WERI-Rb-1 (cell line): ENCODE measurements at regions not wholly inside any gene's neighbourhood (a gene's known extent, or its start where the extent isn't known, plus 50 kb on each side); places are given as distances from the start of the nearest gene placed in this dataset.

Source experiments
- DNase-seq: peaks from one replicate; pipeline ENCODE4 v3.0.0-alpha.2; 2020
- H3K27ac ChIP-seq: fragments of 250-450 bp; sonication (Bioruptor Pico); 2 replicates; pipeline ENCODE4 v1.5.1; 2020; ENCODE audit warnings: mild to moderate bottlenecking, moderate library complexity
- H3K27me3 ChIP-seq: fragments of 250-450 bp; sonication (Bioruptor Pico); 2 replicates; pipeline ENCODE4 v1.5.1; 2021; ENCODE audit warnings: mild to moderate bottlenecking, low read depth, moderate library complexity; ENCODE audit not compliant: insufficient read depth, severe bottlenecking
- H3K36me3 ChIP-seq: fragments of 250-450 bp; sonication (Bioruptor Pico); 2 replicates; pipeline ENCODE4 v1.5.1; 2020; ENCODE audit warnings: mild to moderate bottlenecking, moderate library complexity
- H3K4me3 ChIP-seq: 2 replicates; pipeline ENCODE4 v1.5.1; 2011; ENCODE audit warnings: low read depth, mild to moderate bottlenecking, control low read depth, low read length
- H3K9me3 ChIP-seq: fragments of 250-450 bp; sonication (Bioruptor Pico); 2 replicates; pipeline ENCODE4 v1.5.1; 2021; ENCODE audit warnings: mild to moderate bottlenecking, moderate library complexity; ENCODE audit not compliant: severe bottlenecking
- TF ChIP-seq, protein P1 (sequence below): IDR thresholded peaks from 2 replicates; pipeline ENCODE4 v1.5.1; 2011; ENCODE audit warnings: low read depth, mild to moderate bottlenecking, control low read depth, inconsistent platforms, low read length

DNA sequence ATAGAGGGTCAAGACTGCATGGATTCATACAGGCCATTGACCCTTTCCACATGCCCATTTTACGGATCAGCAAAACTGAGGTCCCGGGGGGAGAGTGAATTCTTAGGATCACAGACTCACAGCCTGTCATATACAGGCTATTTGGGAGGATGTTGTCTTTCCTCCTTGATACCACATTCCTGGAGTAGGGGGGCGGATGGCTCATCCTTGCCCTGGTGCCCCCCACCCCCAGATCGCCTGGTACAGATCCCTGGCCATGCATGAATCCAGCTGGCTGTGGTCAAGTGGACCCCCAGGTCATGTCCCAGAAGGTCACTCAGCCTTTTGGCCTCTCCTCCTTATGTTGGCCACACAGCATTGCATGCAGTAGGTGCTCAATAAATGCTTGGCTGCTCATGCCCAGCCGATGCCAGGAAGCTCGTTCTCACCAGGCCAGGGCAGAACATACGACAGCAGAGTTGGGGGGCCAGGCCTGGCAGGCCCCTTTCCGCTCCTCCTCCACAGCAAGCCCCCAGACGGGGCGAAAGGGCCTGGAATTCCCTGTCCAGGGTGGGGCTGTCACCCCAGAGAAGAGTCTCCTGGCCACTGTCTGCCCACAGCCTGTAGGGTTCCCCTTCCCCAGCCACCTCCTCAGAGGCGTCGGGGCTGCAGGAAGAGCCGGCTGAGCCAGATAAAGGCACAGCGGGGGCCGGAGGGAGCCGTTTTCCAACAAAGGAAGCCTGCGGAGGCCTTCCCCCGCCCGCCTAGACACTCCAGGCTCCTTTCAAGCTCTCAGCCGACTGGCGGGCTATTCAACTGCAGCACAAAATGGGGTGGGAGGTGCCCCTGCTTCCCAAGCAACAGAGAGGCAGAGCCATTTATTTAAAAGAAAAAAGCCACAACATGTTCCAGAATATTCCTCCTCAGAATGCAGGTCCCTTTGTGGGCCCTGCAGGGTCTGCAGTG, 215.7 kb upstream of the CIBAR2 start:
- Histone ChIP-seq H3K27ac (peak overlapping the region; percentile 75), H3K36me3 (no peaks in the 10 kb centered on the region), H3K4me3 (no peak overlapping the region), H3K27me3 (no peaks in the 10 kb centered on the region), H3K9me3 (no peaks in the 10 kb centered on the region)
- TF ChIP-seq, protein P1, sequence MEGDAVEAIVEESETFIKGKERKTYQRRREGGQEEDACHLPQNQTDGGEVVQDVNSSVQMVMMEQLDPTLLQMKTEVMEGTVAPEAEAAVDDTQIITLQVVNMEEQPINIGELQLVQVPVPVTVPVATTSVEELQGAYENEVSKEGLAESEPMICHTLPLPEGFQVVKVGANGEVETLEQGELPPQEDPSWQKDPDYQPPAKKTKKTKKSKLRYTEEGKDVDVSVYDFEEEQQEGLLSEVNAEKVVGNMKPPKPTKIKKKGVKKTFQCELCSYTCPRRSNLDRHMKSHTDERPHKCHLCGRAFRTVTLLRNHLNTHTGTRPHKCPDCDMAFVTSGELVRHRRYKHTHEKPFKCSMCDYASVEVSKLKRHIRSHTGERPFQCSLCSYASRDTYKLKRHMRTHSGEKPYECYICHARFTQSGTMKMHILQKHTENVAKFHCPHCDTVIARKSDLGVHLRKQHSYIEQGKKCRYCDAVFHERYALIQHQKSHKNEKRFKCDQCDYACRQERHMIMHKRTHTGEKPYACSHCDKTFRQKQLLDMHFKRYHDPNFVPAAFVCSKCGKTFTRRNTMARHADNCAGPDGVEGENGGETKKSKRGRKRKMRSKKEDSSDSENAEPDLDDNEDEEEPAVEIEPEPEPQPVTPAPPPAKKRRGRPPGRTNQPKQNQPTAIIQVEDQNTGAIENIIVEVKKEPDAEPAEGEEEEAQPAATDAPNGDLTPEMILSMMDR: no peak
- peak; percentile 61 for DNase-seq

- TF ChIP-seq, protein P1: no peak
- no peaks in the 10 kb centered on the region for H3K9me3 ChIP-seq
- no peaks in the 10 kb centered on the region for H3K27me3 ChIP-seq
- H3K27ac ChIP-seq: peak overlapping the region; percentile 75
- H3K4me3 ChIP-seq: no peak overlapping the region
- peak; percentile 33 for DNase-seq
- no peaks in the 10 kb centered on the region for H3K36me3 ChIP-seq
These were observed 216.4 kb upstream of the CIBAR2 start for GRCh38 chr16:85328676-85329058.

- H3K9me3 ChIP-seq: no peaks in the 10 kb centered on the region
- peak overlapping the region; percentile 14; the same call in 1 of the 2 replicates for H3K4me3 ChIP-seq
- TF ChIP-seq, protein P1: 0 out of 2 replicates have a peak, but pooled peaks have one; percentile 11
- H3K36me3 ChIP-seq: no peaks in the 10 kb centered on the region
- DNase-seq: peak; percentile 67
- H3K27me3 ChIP-seq: no peaks in the 10 kb centered on the region
- peak overlapping the region; percentile 75 for H3K27ac ChIP-seq
These were observed 217.0 kb upstream of the CIBAR2 start for GRCh38 chr16:85329059-85329812.

DNA sequence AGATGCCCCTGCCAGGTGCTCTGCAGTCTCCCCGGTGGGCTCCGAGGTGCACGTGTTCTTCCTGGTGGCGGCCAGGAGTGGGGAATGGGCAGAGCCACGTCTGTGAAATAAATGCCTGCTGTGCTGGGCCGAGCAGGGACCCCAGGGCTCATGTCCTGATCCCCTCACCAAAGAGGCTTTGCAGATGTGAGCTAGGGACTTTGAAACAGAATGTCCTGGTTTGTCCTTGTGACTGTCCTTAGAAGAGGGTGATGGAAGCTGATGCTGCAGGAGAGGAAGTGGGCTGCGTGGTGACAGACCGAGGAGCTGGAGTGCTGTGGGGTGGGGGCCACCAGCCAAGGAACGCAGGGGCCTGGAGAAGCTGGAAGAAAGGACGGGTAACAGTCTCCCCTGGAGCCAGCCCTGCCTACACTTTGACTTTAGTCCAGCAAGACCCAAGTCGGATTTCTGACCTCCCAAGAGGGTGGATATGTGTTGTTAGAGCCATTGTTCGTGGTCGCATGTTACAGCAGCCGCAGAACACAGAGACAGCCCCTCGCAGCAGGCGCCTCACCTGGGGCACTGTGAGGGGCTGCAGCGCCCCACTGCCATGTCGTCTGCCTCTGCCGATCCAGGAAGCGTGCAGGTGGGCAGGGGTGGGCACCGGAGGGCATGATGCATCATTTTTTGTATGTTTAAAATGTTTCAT, 217.9 kb upstream of the CIBAR2 start:
- H3K36me3 ChIP-seq: no peaks in the 10 kb centered on the region
- no peaks in the 10 kb centered on the region for H3K9me3 ChIP-seq
- peak; percentile 50 for DNase-seq
- TF ChIP-seq, protein P1: no peak
- H3K4me3 ChIP-seq: peak overlapping the region; percentile 5
- H3K27ac ChIP-seq: peak overlapping the region; percentile 58
- H3K27me3 ChIP-seq: no peaks in the 10 kb centered on the region

- Histone ChIP-seq H3K27ac (peak overlapping the region; percentile 58), H3K4me3 (no peak overlapping the region; the same call in 1 of the 2 replicates)
These were observed 218.5 kb upstream of the CIBAR2 start for GRCh38 chr16:85330694-85331188.

More at GRCh38 chr16:85330694-85331188, 218.5 kb upstream of the CIBAR2 start:
- peak; percentile 57 for DNase-seq
- Histone ChIP-seq H3K27me3 (no peaks in the 10 kb centered on the region), H3K9me3 (no peaks in the 10 kb centered on the region), H3K36me3 (no peaks in the 10 kb centered on the region)
- TF ChIP-seq, protein P1: peak; percentile 43
